HCT116 (cell line): ENCODE measurements at regions not wholly inside any gene's neighbourhood (a gene's known extent, or its start where the extent isn't known, plus 50 kb on each side); places are given as distances from the start of the nearest gene placed in this dataset.

ENCODE experiments used
- ATAC-seq: fragments of 200-7000 bp; cut with Tn5 transposase; 2 replicates; pipeline ENCODE4 v1.9.1; 2020; ENCODE audit warnings: mild to moderate bottlenecking, moderate library complexity
- BruUV-seq: library from RNA; stranded (reverse); fragments of 400-500 nt; replicated peaks from 2 replicates; lab custom pipeline; 2021; lab: Mats Ljungman, UMichigan
- CTCF ChIA-PET: fragments of 300-600 bp; sonication (Branson Sonifier 250); formaldehyde crosslinking; loops from one replicate; lab custom pipeline; 2021; ENCODE audit warnings: antibody characterized with exemption; lab: Charles Lee
- POLR2A ChIA-PET: fragments of 300-600, 350-600 bp; sonication (Branson Sonifier 250); formaldehyde crosslinking; loops from one replicate; lab custom pipeline; 2021; ENCODE audit warnings: antibody characterized with exemption; lab: Charles Lee
- RAD21 ChIA-PET, 2 experiments: fragments of 300-600 bp; sonication (Branson Sonifier 250); formaldehyde crosslinking; loops; one replicate each; lab custom pipeline; 2023; ENCODE audit warnings: low total read pairs in 2 of 2; ENCODE audit not compliant: uncharacterized antibody in 2 of 2, unreplicated experiment in 2 of 2, low non-redundant PET in 1 of 2; lab: Charles Lee
- DNase-seq: peaks from one replicate; pipeline ENCODE4 v3.0.0-alpha.2; 2010; ENCODE audit warnings: low read depth, low spot score
- H2AFZ ChIP-seq: fragments of 200-600 bp; shearing (Covaris generic), sonication (generic); 2 replicates; pipeline ENCODE4 v1.6.1; 2017; ENCODE audit warnings: low read depth, mixed run types, mixed read lengths, antibody characterized with exemption, low read length; ENCODE audit not compliant: poor library complexity, severe bottlenecking
- H3K27ac ChIP-seq: 2 replicates; pipeline ENCODE4 v1.5.1; 2012; ENCODE audit warnings: low read depth, low read length
- H3K27me3 ChIP-seq: fragments of 200-600 bp; sonication (generic); 2 replicates; pipeline ENCODE4 v1.6.1; 2016; ENCODE audit warnings: mixed run types, low read length, mixed read lengths; ENCODE audit not compliant: insufficient read depth
- H3K36me3 ChIP-seq, 2 experiments: fragments of 200-500 bp in 1 of 2; fragments of 200-600 bp in 1 of 2; sonication (Bioruptor generic) in 1 of 2; sonication (generic) in 1 of 2; 2 replicates each; pipeline versions ENCODE4 v1.5.1 to v1.6.1; 2014 to 2016; ENCODE audit warnings: low read length in 2 of 2, inconsistent platforms in 1 of 2, mixed read lengths in 1 of 2, mixed run types in 1 of 2; ENCODE audit not compliant: insufficient read depth in 2 of 2, control insufficient read depth in 1 of 2
- H3K4me1 ChIP-seq, 2 experiments: fragments of 200-600 bp in 1 of 2; sonication (generic) in 1 of 2; 2 replicates each; pipeline versions ENCODE4 v1.5.1 to v1.6.1; 2012 to 2017; ENCODE audit warnings: low read length in 2 of 2, inconsistent platforms in 1 of 2, mild to moderate bottlenecking in 1 of 2, mixed read lengths in 1 of 2, mixed run types in 1 of 2, moderate library complexity in 1 of 2; ENCODE audit not compliant: insufficient read depth in 2 of 2, control insufficient read depth in 1 of 2
- H3K4me2 ChIP-seq: fragments of 200-600 bp; sonication (generic); 2 replicates; pipeline ENCODE4 v1.6.1; 2017; ENCODE audit warnings: mixed run types, low read length, mixed read lengths
- H3K4me3 ChIP-seq, 2 experiments: fragments of 200-600 bp in 1 of 2; sonication (generic) in 1 of 2; replicated peaks in 1 of 2; 2 replicates each; pipeline ENCODE4 v1.5.1; 2011 to 2016; ENCODE audit warnings: low read length in 2 of 2, control low read depth in 1 of 2, low read depth in 1 of 2, mild to moderate bottlenecking in 1 of 2, mixed read lengths in 1 of 2, mixed run types in 1 of 2
- H3K79me2 ChIP-seq: fragments of 200-600 bp; sonication (generic); 2 replicates; pipeline ENCODE4 v1.6.1; 2017; ENCODE audit warnings: mild to moderate bottlenecking, mixed run types, low read length, moderate library complexity, mixed read lengths; ENCODE audit not compliant: insufficient read depth
- H3K9ac ChIP-seq: fragments of 200-600 bp; sonication (generic); 2 replicates; pipeline ENCODE4 v1.6.1; 2016; ENCODE audit warnings: low read length, mixed read lengths
- H3K9me2 ChIP-seq: fragments of 200-600 bp; sonication (generic), shearing (Covaris generic); 2 replicates; pipeline ENCODE4 v1.6.1; 2017; ENCODE audit warnings: mixed run types, mild to moderate bottlenecking, moderate library complexity; ENCODE audit not compliant: insufficient read depth
- H3K9me3 ChIP-seq, 2 experiments: fragments of 200-500 bp in 1 of 2; fragments of 200-600 bp in 1 of 2; sonication (Bioruptor generic) in 1 of 2; sonication (generic) in 1 of 2; 2 replicates each; pipeline ENCODE4 v1.6.1; 2014 to 2017; ENCODE audit warnings: low read length in 2 of 2, mixed read lengths in 2 of 2, inconsistent platforms in 1 of 2, low read depth in 1 of 2, mild to moderate bottlenecking in 1 of 2, mixed run types in 1 of 2, moderate library complexity in 1 of 2; ENCODE audit not compliant: control insufficient read depth in 1 of 2, insufficient read depth in 1 of 2
- H4K20me1 ChIP-seq: fragments of 200-600 bp; sonication (generic), shearing (Covaris generic); 2 replicates; pipeline ENCODE4 v1.6.1; 2017; ENCODE audit warnings: mixed run types, mild to moderate bottlenecking, moderate library complexity; ENCODE audit not compliant: insufficient read depth
- ATF3 ChIP-seq: IDR thresholded peaks from 2 replicates; pipeline ENCODE4 v1.6.1; 2012
- CBX3 ChIP-seq: IDR thresholded peaks from 2 replicates; pipeline ENCODE4 v1.6.1; 2012; ENCODE audit warnings: low read depth
- CEBPB ChIP-seq: IDR thresholded peaks from 2 replicates; pipeline ENCODE4 v1.6.1; 2012; ENCODE audit warnings: low read depth
- CTCF ChIP-seq, 3 experiments: fragments of 200-600 bp in 1 of 3; sonication (generic) in 1 of 3; IDR thresholded peaks in 2 of 3; conservative IDR thresholded peaks in 1 of 3; 2 replicates each; pipeline ENCODE4 v1.5.1; 2012 to 2017; ENCODE audit warnings: low read depth in 2 of 3, low read length in 2 of 3, antibody characterized with exemption in 1 of 3, borderline replicate concordance in 1 of 3, control low read depth in 1 of 3, mild to moderate bottlenecking in 1 of 3, mixed read lengths in 1 of 3, mixed run types in 1 of 3, moderate library complexity in 1 of 3; ENCODE audit not compliant: insufficient read depth in 1 of 3
- ELF1 ChIP-seq: IDR thresholded peaks from 2 replicates; pipeline ENCODE4 v1.6.1; 2012; ENCODE audit warnings: low read depth, borderline replicate concordance
- EZH2 ChIP-seq: fragments of 200-600 bp; sonication (generic); IDR thresholded peaks from 2 replicates; pipeline ENCODE4 v1.6.1; 2017; ENCODE audit warnings: antibody characterized with exemption, mixed run types
- EZH2phosphoT487 ChIP-seq: fragments of 200-600 bp; IDR thresholded peaks from 2 replicates; pipeline ENCODE4 v1.6.1; 2018; ENCODE audit warnings: antibody characterized with exemption, borderline replicate concordance
- FOSL1 ChIP-seq: IDR thresholded peaks from 2 replicates; pipeline ENCODE4 v1.6.1; 2012; ENCODE audit warnings: low read depth
- MAX ChIP-seq: IDR thresholded peaks from 2 replicates; pipeline ENCODE4 v1.6.1; 2012
- POLR2A ChIP-seq: IDR thresholded peaks from 2 replicates; pipeline ENCODE4 v1.7.0; 2011; ENCODE audit warnings: borderline replicate concordance; ENCODE audit not compliant: insufficient read depth, insufficient read length; ENCODE audit errors: extremely low read depth
- POLR2AphosphoS5 ChIP-seq: IDR thresholded peaks from 2 replicates; pipeline ENCODE4 v1.6.1; 2011; ENCODE audit warnings: mild to moderate bottlenecking, low read depth, low read length, moderate library complexity
- REST ChIP-seq: IDR thresholded peaks from 2 replicates; pipeline ENCODE4 v1.6.1; 2012; ENCODE audit warnings: low read depth
- SP1 ChIP-seq: IDR thresholded peaks from 2 replicates; pipeline ENCODE4 v1.6.1; 2012; ENCODE audit warnings: low read depth
- TCF7L2 ChIP-seq: IDR thresholded peaks from 2 replicates; pipeline ENCODE4 v1.7.0; 2011; ENCODE audit warnings: borderline replicate concordance, inconsistent platforms; ENCODE audit not compliant: insufficient read depth, insufficient read length; ENCODE audit errors: extremely low read depth
- ZBTB33 ChIP-seq: IDR thresholded peaks from 2 replicates; pipeline ENCODE4 v1.6.1; 2011; ENCODE audit warnings: mild to moderate bottlenecking, low read length, moderate library complexity; ENCODE audit not compliant: insufficient replicate concordance; ENCODE audit errors: extremely low read depth
- ZFX ChIP-seq: fragments of 450-650 bp; IDR thresholded peaks from 2 replicates; pipeline ENCODE4 v1.6.1; 2017
- ZNF274 ChIP-seq: fragments of 200-500 bp; sonication (Bioruptor generic); IDR thresholded peaks from 2 replicates; pipeline ENCODE4 v1.6.1; 2014; ENCODE audit warnings: mild to moderate bottlenecking, low read depth, low read length, inconsistent platforms
- intact Hi-C: fragments of 100-400 bp; cut with micrococcal nuclease; formaldehyde crosslinking; loops from 2 replicates; pipeline ENCODE4 v1.10.0; 2022

- no peak overlapping the region for H2AFZ ChIP-seq
- no peak overlapping the region for H3K4me3 ChIP-seq
- no peaks in the 10 kb centered on the region for H3K36me3 ChIP-seq
- intact Hi-C loops: no loop called here
- DNase-seq (no peak), ATAC-seq (no peak)
- no peaks in the 10 kb centered on the region for H4K20me1 ChIP-seq
- CTCF ChIA-PET: no interaction called here
- POLR2A ChIA-PET: no interaction called here
- no peaks in the 10 kb centered on the region for H3K9me2 ChIP-seq
- no peak overlapping the region for H3K4me2 ChIP-seq
- no peak overlapping the region for H3K27ac ChIP-seq
- no peak overlapping the region for H3K9ac ChIP-seq
- no peaks in the 10 kb centered on the region for H3K79me2 ChIP-seq
- no peaks in the 10 kb centered on the region for H3K27me3 ChIP-seq
- no TSS peak for BruUV-seq
- H3K4me1 ChIP-seq: no peaks in the 10 kb centered on the region
- H3K9me3 ChIP-seq: no peaks in the 10 kb centered on the region
- RAD21 ChIA-PET: no interaction called here
- TF ChIP-seq ZNF274 (no peak), EZH2phosphoT487 (no peak), CBX3 (no peak), CTCF (IDR thresholded peaks at IDR 0.05 in 2 of 3, conservative IDR thresholded peaks at IDR 0.05 in 1 of 3; ENCODE audit: borderline replicate concordance in 1 of 3, insufficient read depth in 1 of 3, low read depth in 2 of 3, low read length in 2 of 3) (no peak), POLR2AphosphoS5 (no peak), ZBTB33 (no peak), ZFX (no peak), SP1 (no peak), MAX (no peak), REST (no peak), EZH2 (no peak), POLR2A (no peak), FOSL1 (no peak), ELF1 (no peak), CEBPB (no peak), ATF3 (no peak), TCF7L2 (no peak)
These were observed 769.8 kb upstream of the NDST4 start for GRCh38 chr4:115883231-115883630.
